ENCODE measurements at regions not wholly inside any gene's neighbourhood (a gene's known extent, or its start where the extent isn't known, plus 50 kb on each side); places are given as distances from the start of the nearest gene placed in this dataset.
"Not testable (repeated sequence)": the region's sequence is repeated elsewhere in the genome, so short reads cannot be mapped to it uniquely, and the experiment has no call there.

DNA sequence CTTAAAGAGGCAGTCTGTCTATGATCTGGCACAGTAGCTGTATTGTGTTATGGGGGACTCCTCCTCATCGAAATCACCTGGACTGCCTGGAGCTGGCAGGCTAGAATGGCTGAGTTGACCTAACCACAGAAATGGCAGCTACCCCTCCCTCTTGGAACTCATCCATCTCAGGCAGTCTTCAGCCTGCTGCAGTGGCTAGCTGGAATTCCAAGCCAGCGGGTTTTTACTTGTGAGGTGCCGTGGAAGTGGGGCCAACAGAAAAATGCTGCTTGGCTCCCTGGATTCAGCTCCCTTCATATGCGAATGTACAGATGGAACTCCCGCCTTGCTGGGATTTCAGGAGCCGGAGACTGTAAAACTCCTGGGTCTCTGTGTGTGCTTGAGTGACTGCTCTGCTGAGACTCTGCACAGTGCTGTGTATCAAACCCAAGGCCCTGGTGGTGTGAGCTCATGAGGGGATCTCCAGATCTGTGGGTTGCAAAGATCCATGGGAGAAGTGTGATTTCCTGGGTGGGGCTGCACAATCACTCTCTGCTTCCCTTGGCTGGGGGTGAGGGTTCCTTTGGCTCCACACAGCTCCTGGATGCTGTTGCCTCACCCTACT lies 316.9 kb downstream of the CTH start (continued):
- TF ChIP-seq, protein P1, sequence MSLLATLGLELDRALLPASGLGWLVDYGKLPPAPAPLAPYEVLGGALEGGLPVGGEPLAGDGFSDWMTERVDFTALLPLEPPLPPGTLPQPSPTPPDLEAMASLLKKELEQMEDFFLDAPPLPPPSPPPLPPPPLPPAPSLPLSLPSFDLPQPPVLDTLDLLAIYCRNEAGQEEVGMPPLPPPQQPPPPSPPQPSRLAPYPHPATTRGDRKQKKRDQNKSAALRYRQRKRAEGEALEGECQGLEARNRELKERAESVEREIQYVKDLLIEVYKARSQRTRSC (CRISPR knock-in tag; IDR thresholded peaks at IDR 0.05; ENCODE audit: low read depth), result no peak
- no peak for TF ChIP-seq KLF6 (CRISPR knock-in tag; IDR thresholded peaks at IDR 0.05)
- no peak for TF ChIP-seq PCBP1 (IDR thresholded peaks at IDR 0.05; ENCODE audit: borderline replicate concordance, low read depth, low read length)
- no peak for TF ChIP-seq HINFP (CRISPR knock-in tag; IDR thresholded peaks at IDR 0.05; ENCODE audit: low read depth)
- TF ChIP-seq ZBTB7A (CRISPR knock-in tag; IDR thresholded peaks at IDR 0.05), result no peak
- no peak for TF ChIP-seq ZNF569 (CRISPR knock-in tag; IDR thresholded peaks at IDR 0.05; ENCODE audit: borderline replicate concordance)
- no peak for TF ChIP-seq SKI (IDR thresholded peaks at IDR 0.05; ENCODE audit: partially characterized antibody)
- no peak for TF ChIP-seq REL (CRISPR knock-in tag; conservative IDR thresholded peaks at IDR 0.05)
- no peak for TF ChIP-seq SMAD3 (CRISPR knock-in tag; IDR thresholded peaks at IDR 0.05)
- no peak for TF ChIP-seq TEF (CRISPR knock-in tag; IDR thresholded peaks at IDR 0.05)

GRCh38 chr1:70736518-70736917 lies 311.1 kb downstream of the PTGER3 start:
- H3K27ac ChIP-seq (ENCODE audit: extremely low read length, insufficient read depth, low read length); H3K4me1 ChIP-seq (ENCODE audit: insufficient read depth, low read length); H4K20me1 ChIP-seq (ENCODE audit: insufficient read depth, low read length); DNase-seq (ENCODE audit: low spot score); H3K4me2 ChIP-seq (ENCODE audit: low read depth, low read length); CTCF ChIA-PET (ENCODE audit: low intra/inter-chr PET ratio, low total read pairs); H3K4me3 ChIP-seq (replicated peaks in 1 of 3; ENCODE audit: insufficient read depth in 1 of 3, low read depth in 2 of 3, low read length in 3 of 3); BruUV-seq (replicated peaks); H3K36me3 ChIP-seq (replicated peaks in 1 of 2; ENCODE audit: control insufficient read depth in 1 of 2, insufficient read depth in 2 of 2, low read length in 2 of 2); H3K79me2 ChIP-seq (ENCODE audit: insufficient read depth, low read length); in situ Hi-C loops (cut with HindIII; ENCODE audit: extremely low pct_ligation_motif_present, low pct_unique_long_range_greater_than_20kb); H3K9ac ChIP-seq (ENCODE audit: insufficient read depth, low read depth, low read length); POLR2A ChIA-PET; H3K9me3 ChIP-seq (ENCODE audit: low read length); H2AFZ ChIP-seq (ENCODE audit: low read length); ATAC-seq; intact Hi-C loops (cut with micrococcal nuclease; ENCODE audit: unreplicated experiment); FAIRE-seq; H3K27me3 ChIP-seq (ENCODE audit: control insufficient read depth in 1 of 2, insufficient read depth in 2 of 2, low read length in 2 of 2): not testable (repeated sequence)
- WGBS (ENCODE audit: low lambda C conversion rate), result 10% methylated on average over 6 of the region's 6 CpGs
